Natural killer cell treated with Interleukin-12 subunit alpha and Interleukin-12 subunit beta and Interleukin-15 and Interleukin-18, amount 100 ng/mL, for 72 hours (primary cell): ENCODE measurements at regions not wholly inside any gene's neighbourhood (a gene's known extent, or its start where the extent isn't known, plus 50 kb on each side); places are given as distances from the start of the nearest gene placed in this dataset.
A peak's percentile ranks its signal among the peaks of the same experiment; 100 is the strongest.
"Not testable (repeated sequence)": the region's sequence is repeated elsewhere in the genome, so short reads cannot be mapped to it uniquely, and the experiment has no call there.

Experiments
- ATAC-seq, 2 donors: fragments of 150-1000 bp; cut with Tn5 transposase in 1 of 2; sonication (Bioruptor Pico), chemical (Tn5 transposase) in 1 of 2; 2 replicates each; pipeline ENCODE4 v1.10.0; 2021
- DNase-seq: peaks from one replicate; pipeline ENCODE4 v3.0.0; 2022; ENCODE audit warnings: low spot score
- H3K27ac Mint-ChIP-seq, 2 donors: 1 replicate in 1 of 2; 2 replicates in 1 of 2; pipeline ENCODE4 v1.8.0; 2022; ENCODE audit warnings: mixed read lengths in 2 of 2, mild to moderate bottlenecking in 1 of 2, moderate library complexity in 1 of 2
- H3K27me3 Mint-ChIP-seq, 2 donors: 1 replicate in 1 of 2; 2 replicates in 1 of 2; pipeline ENCODE4 v1.8.0; 2022; ENCODE audit warnings: mixed read lengths in 2 of 2
- H3K36me3 Mint-ChIP-seq: one replicate; pipeline ENCODE4 v1.8.0; 2022; ENCODE audit warnings: mixed read lengths
- H3K4me1 Mint-ChIP-seq, 2 donors: 1 replicate in 1 of 2; 2 replicates in 1 of 2; pipeline ENCODE4 v1.8.0; 2022; ENCODE audit warnings: low read depth in 2 of 2, mixed read lengths in 2 of 2, mild to moderate bottlenecking in 1 of 2
- H3K4me3 Mint-ChIP-seq: one replicate; pipeline ENCODE4 v1.8.0; 2022; ENCODE audit warnings: mixed read lengths
- H3K9me3 Mint-ChIP-seq: 2 replicates; pipeline ENCODE4 v1.8.0; 2022; ENCODE audit warnings: mixed read lengths

DNA sequence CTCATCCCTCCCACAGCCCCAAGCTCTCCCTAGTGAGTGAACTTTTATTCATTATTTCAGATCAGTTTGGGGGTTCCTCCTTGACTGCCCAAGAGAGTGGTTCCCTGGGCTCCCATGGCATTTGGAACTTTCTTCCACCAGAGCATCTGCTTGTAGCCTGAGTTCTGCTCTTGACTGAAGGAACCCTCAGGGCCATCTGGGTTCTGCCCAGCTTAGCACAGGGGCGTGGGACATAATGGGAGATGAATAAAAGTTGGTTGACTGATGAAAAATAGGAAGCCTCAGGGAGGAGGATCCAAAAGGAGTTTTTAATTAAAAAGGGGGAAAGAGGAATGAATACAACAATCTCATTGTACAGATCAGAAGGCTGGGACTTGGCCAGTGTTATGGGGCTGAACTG, 73.4 kb downstream of the CYTL1 start:
- H3K4me3 Mint-ChIP-seq, result no peak overlapping the region
- H3K27me3 Mint-ChIP-seq, result no peaks in the 10 kb centered on the region
- peaks cover 22 to 23% of the 10 kb centered on the region in 2 donors for H3K4me1 Mint-ChIP-seq
- H3K36me3 Mint-ChIP-seq, result no peaks in the 10 kb centered on the region
- H3K9me3 Mint-ChIP-seq, result no peaks in the 10 kb centered on the region
- no peak for DNase-seq
- H3K27ac Mint-ChIP-seq, result peak overlapping the region in 1 of 2 donors; percentile 46
- ATAC-seq, result no peak

DNA sequence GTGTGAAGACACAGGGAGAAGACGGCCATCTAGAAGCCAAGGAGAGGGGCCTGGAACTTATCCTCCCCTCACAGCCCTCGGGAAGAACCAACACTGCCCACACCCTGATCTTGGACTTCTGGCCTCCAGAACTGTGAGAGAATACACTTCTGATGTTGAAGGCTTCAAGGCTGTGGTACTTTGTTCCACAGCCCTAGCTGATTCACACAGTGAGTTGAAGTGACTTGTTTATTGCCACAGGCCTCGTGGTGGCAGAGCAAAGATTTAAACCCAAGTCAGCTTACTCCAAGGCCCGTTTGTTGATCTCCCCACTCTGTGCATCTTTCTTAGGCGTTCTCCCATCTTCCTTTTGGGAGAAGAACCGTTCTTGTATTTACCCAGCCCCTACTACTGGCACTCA, 72.8 kb downstream of the CYTL1 start:
- H3K4me3 Mint-ChIP-seq, result no peak overlapping the region
- no peaks in the 10 kb centered on the region for H3K9me3 Mint-ChIP-seq
- ATAC-seq, result no peak

DNA sequence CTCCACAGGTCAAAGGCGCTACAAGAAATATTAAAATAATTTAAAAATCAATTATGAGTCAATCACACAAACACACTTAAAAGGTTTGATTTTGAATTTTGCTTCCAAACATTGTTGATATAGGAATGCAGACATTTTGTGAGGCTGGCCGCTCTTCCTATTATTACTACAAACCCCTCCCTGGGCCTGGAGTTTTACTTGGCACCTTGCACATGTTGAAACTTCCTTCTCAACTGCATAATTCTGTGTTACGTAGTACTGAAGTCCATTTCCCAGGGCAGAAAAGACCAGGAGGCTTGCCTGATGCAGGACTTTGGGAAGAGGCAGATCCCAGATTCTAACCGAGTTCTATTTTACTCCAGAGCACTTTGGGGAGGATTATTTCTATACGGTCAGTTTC, 71.5 kb downstream of the CYTL1 start:
- ATAC-seq, result no peak
- Mint-ChIP-seq H3K27ac (no peak overlapping the region), H3K4me1 (peaks cover 16 to 23% of the 10 kb centered on the region in 2 donors), H3K4me3 (no peak overlapping the region), H3K36me3 (no peaks in the 10 kb centered on the region), H3K27me3 (peaks cover 0 to 6% of the 10 kb centered on the region in 2 donors), H3K9me3 (no peaks in the 10 kb centered on the region)
- DNase-seq, result no peak

More for the DNA sequence above, 72.8 kb downstream of the CYTL1 start:
- peak overlapping the region in 1 of 2 donors; percentile 46 for H3K27ac Mint-ChIP-seq
- DNase-seq, result no peak
- no peaks in the 10 kb centered on the region for H3K36me3 Mint-ChIP-seq
- H3K4me1 Mint-ChIP-seq, result peaks cover 21 to 23% of the 10 kb centered on the region in 2 donors
- no peaks in the 10 kb centered on the region for H3K27me3 Mint-ChIP-seq

- H3K4me3 Mint-ChIP-seq, result no peak overlapping the region
- ATAC-seq, result no peak
- H3K36me3 Mint-ChIP-seq, result no peaks in the 10 kb centered on the region
- peaks cover 16 to 18% of the 10 kb centered on the region in 2 donors for H3K4me1 Mint-ChIP-seq
- DNase-seq, result no peak
- H3K27me3 Mint-ChIP-seq, result peaks cover 0 to 6% of the 10 kb centered on the region in 2 donors
- H3K27ac Mint-ChIP-seq, result no peak overlapping the region
- no peaks in the 10 kb centered on the region for H3K9me3 Mint-ChIP-seq
These were observed 70.9 kb downstream of the CYTL1 start for GRCh38 chr4:4948370-4948769.

DNA sequence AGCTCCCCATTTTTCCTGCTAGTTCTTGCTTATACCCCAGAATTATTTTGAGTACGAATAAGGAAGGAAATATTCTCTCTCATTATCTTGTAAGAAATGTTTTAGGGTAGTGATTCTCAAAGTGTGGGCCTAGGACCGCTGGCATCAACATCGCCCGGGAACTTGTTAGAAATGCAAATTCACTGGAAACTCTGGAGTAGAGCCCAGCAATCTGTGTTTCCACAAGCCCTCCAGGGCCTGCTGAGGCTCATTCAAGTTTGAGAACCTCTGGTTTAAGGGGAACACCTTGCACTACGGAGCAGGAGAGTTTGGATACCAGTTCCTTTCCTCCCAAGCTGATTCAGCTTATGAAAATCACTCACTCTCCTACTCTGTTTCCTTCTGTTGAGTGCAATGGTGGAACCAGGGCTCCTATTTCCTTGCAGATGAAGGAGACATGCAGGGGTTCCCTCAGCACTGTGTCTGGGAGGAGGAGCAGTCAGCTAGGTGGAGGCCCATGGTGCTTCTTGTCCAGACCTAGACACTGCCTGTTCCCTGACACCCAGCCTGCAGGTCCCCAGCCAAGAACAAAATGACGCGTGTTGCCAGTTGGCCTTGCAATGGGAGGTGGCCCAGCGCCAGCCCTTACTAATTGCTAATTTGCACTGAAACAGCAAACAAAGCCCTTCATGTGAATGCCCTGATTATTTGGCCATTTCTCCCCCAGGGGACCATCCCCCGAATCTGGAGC, 68.5 kb downstream of the CYTL1 start:
- H3K36me3 Mint-ChIP-seq, result no peaks in the 10 kb centered on the region
- no peaks in the 10 kb centered on the region for H3K9me3 Mint-ChIP-seq
- no peak for ATAC-seq
- peaks cover 0 to 6% of the 10 kb centered on the region in 2 donors for H3K27me3 Mint-ChIP-seq
- no peak overlapping the region for H3K4me3 Mint-ChIP-seq
- H3K27ac Mint-ChIP-seq, result no peak overlapping the region
- H3K4me1 Mint-ChIP-seq, result peaks cover 0 to 2% of the 10 kb centered on the region in 2 donors
- no peak for DNase-seq

GRCh38 chr4:4952273-4952672, 67.0 kb downstream of the CYTL1 start:
- DNase-seq (no peak), ATAC-seq (no peak)
- peaks cover 0 to 6% of the 10 kb centered on the region in 2 donors for H3K27me3 Mint-ChIP-seq
- H3K4me1 Mint-ChIP-seq, result no peaks in the 10 kb centered on the region
- no peaks in the 10 kb centered on the region for H3K36me3 Mint-ChIP-seq
- H3K9me3 Mint-ChIP-seq, result no peaks in the 10 kb centered on the region
- no peak overlapping the region for H3K27ac Mint-ChIP-seq
- no peak overlapping the region for H3K4me3 Mint-ChIP-seq

DNA sequence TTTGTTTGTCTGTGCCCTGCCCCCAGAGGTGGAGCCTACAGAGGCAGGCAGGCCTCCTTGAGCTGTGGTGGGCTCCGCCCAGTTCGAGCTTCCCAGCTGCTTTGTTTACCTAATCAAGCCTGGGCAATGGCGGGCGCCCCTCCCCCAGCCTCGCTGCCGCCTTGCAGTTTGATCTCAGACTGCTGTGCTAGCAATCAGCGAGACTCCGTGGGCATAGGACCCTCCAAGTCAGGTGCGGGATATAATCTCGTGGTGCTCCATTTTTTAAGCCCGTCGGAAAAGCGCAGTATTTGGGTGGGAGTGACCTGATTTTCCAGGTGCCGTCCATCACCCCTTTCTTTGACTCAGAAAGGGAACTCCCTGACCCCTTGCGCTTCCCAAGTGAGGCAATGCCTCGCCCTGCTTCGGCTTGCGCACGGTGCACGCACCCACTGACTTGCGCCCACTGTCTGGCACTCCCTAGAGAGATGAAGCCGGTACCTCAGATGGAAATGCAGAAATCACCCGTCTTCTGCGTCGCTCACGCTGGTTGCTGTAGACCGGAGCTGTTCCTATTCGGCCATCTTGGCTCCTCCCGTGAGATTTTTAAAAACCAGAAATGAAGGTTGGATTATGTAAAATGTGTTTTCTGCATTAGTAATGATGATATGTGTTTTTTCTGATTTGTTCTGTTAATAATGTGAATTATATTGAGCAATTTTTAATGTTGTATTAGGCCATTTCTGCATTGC, 59.7 kb downstream of the CYTL1 start:
- H3K4me3 Mint-ChIP-seq, H3K4me1 Mint-ChIP-seq, H3K27ac Mint-ChIP-seq, DNase-seq, ATAC-seq, H3K27me3 Mint-ChIP-seq: not testable (repeated sequence)
- Mint-ChIP-seq H3K9me3 (peaks cover 13% of the 10 kb centered on the region), H3K36me3 (peaks cover 37% of the 10 kb centered on the region)

GRCh38 chr4:4960574-4960973, 58.7 kb downstream of the CYTL1 start:
- H3K4me3 Mint-ChIP-seq, result no peak overlapping the region
- no peak overlapping the region for H3K27ac Mint-ChIP-seq
- DNase-seq, result no peak
- no peaks in the 10 kb centered on the region for H3K27me3 Mint-ChIP-seq
- H3K4me1 Mint-ChIP-seq, result no peaks in the 10 kb centered on the region
- no peak for ATAC-seq
- H3K36me3 Mint-ChIP-seq, result peaks cover 39% of the 10 kb centered on the region
- peaks cover 15% of the 10 kb centered on the region for H3K9me3 Mint-ChIP-seq

- DNase-seq, result no peak
- peaks cover 39% of the 10 kb centered on the region for H3K36me3 Mint-ChIP-seq
- H3K9me3 Mint-ChIP-seq, result peaks cover 15% of the 10 kb centered on the region
- no peak for ATAC-seq
- no peaks in the 10 kb centered on the region for H3K4me1 Mint-ChIP-seq
- no peak overlapping the region for H3K27ac Mint-ChIP-seq
- no peaks in the 10 kb centered on the region for H3K27me3 Mint-ChIP-seq
- no peak overlapping the region for H3K4me3 Mint-ChIP-seq
These were observed 57.3 kb downstream of the CYTL1 start for GRCh38 chr4:4961936-4962335.

- H3K36me3 Mint-ChIP-seq, result peaks cover 39% of the 10 kb centered on the region
- no peaks in the 10 kb centered on the region for H3K27me3 Mint-ChIP-seq
- DNase-seq (no peak), ATAC-seq (no peak)
- no peak overlapping the region for H3K27ac Mint-ChIP-seq
- H3K9me3 Mint-ChIP-seq, result peaks cover 15% of the 10 kb centered on the region
- H3K4me1 Mint-ChIP-seq, result no peaks in the 10 kb centered on the region
- H3K4me3 Mint-ChIP-seq, result no peak overlapping the region
These were observed 56.3 kb downstream of the CYTL1 start for GRCh38 chr4:4962928-4963327.
